HG02943 (cell line): ENCODE measurements at regions not wholly inside any gene's neighbourhood (a gene's known extent, or its start where the extent isn't known, plus 50 kb on each side); places are given as distances from the start of the nearest gene placed in this dataset.
A peak's percentile ranks its signal among the peaks of the same experiment; 100 is the strongest.
"Not testable (repeated sequence)": the region's sequence is repeated elsewhere in the genome, so short reads cannot be mapped to it uniquely, and the experiment has no call there.

Source experiments
- ATAC-seq: cut with Tn5 transposase; IDR thresholded peaks from one replicate; pipeline ENCODE4 v1.9.1; 2021; ENCODE audit warnings: mild to moderate bottlenecking, low read depth, moderate library complexity; ENCODE audit not compliant: unreplicated experiment

DNA sequence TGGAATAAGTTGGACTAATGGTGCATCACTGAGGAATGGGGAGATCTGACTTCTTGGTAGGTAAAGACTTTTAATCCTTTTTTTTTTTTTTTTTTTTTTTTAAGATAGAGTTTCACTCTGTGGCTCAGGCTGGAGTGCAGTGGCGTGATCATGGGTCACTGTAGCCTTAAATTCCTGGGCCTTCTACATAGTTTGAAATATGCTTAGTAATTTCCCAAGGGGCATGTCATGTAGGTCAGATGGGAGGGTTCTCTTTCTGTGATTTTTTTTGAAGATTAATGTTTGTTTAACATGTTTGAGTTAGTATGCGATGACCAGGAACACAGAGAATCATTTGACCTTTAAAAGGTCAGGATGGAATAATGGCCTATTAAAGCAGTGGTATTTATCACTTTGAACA is 129.1 kb downstream of the S1PR1 start:
- no peak for ATAC-seq

DNA sequence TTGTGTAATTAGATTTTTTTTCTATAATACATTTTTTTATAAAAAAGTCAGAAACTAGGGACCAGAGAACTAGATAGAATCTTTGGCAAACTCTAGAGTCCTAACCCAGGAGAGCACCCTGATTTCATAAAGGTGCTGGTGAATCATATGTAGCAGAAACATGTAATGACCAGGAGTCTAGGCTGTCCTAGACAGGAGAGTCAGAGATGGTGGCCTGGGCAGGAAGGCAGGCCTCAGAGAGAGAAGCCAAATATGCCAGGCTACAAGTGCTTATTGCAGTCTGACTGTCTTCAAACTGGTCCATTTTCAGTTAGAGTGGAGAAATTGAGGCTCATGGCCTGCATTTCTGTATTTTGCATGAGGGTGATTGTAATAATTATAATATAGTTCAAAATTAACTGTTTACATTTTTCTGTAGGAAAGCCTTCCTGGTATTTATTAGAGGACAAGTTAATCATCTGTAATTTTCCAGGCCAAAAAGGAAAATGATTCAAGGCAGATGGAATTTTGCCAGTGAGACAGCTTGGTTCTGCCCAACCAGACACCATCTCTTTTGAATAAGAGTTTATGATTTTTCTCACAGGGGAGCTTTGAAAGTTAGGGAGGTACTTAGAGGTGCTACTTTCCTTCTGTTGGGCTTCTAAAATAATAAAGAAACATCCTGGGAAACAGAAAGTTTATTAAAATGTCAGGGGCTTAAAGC is 129.8 kb downstream of the S1PR1 start:
- no peak for ATAC-seq

GRCh38 chr1:101367630-101368029 is 130.8 kb downstream of the S1PR1 start:
- no peak for ATAC-seq

DNA sequence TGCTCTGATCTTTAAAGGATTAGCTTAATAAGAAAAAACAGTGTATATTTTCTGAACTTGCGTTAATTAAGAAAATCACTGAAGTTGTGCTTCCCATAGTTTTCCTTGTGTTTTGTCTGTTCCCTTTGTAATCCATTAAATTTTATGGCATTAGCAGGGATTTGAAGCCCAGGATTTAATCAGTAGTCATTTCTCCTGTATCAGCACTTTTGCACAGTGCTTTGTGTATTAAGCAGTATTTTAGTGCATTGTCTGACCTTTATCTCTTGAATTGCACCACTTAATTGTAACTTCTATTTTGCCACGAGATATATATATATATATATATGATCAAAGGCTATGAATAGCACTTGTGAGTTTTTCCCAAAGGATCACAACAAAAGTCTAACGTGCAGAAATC is 133.7 kb downstream of the S1PR1 start:
- no peak for ATAC-seq

DNA sequence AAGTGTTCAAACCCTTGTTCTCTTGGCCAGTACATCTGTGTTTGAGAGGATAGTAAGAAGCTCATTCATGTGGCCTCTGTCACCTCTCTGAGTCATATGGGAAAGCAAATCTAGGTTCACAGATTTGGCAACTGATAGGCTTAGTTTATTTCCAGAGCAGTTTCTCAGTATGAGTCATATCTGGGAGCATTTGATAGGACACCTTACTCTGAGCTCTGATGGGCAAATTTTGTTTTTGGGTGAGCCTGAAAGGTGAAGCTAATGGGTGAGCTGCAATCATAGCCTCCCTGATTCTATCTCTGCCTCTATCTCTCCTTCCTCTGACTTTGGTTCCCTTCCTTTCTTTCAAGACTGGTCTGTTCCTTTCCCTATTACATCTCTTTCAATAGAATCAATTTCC is 134.4 kb downstream of the S1PR1 start:
- ATAC-seq = peak; percentile 87

- ATAC-seq = no peak
These were observed 136.8 kb downstream of the S1PR1 start for GRCh38 chr1:101373570-101373969.

DNA sequence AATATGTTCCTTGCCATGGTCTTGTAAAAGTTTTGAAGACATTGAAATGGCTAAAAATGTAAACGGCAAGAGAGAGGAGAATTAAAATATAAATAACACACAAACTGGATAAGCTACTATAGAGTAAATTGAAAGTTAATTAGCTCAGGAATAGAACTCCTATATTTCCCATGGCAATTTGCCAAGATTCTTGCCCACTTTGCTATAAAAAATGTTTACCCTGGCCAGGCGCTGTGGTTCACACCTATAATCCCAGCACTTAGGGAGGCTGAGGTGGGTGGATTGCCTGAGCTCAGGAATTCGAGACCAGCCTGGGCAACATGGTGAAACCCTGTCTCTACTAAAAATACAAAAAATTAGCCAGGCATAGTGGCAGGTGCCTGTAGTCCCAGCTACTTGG is 138.6 kb downstream of the S1PR1 start:
- not testable (repeated sequence) for ATAC-seq

GRCh38 chr1:101376121-101377083 is 139.6 kb downstream of the S1PR1 start:
- ATAC-seq = no peak

- ATAC-seq = no peak
These were observed 140.4 kb downstream of the S1PR1 start for GRCh38 chr1:101377084-101377835.

DNA sequence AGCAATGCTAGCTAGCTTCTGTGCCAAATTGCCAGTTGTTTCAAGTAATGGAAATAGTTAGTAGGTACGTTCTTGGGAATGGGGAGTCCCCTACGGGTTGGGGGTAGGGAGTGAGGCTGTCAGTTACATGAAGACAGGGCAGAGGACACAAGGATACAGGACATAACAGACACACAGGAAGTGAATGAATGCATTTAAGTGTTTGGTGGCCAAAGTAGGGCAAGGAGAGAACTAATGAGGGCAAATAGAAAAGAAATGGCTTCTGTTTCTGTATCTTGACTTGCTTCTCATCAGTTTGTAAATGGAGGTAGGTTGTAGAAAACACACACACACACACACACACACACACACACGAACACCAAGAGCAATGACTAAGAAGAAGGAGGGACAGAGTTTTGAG is 142.2 kb downstream of the S1PR1 start:
- ATAC-seq = no peak

DNA sequence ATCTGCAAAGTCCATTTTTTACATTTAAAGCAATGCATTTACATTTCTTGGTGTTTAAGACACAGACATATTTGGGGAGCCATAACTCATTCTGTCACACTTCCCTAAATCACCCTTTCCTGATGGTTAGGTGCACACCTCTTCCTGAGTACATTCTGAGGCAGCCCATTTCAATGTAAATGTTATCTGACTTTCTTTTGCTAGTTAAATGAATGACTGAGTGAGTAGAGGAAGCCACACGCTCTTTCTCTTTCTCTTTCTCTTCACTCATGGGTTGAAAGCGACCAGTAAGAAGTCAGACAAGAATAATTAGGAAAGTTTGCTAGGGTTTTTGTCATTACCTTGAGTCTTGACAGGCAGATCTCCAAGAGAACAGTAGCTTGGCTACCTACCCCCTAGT is 143.1 kb downstream of the S1PR1 start:
- peak; percentile 88 for ATAC-seq

GRCh38 chr1:101382135-101382534 is 145.3 kb downstream of the S1PR1 start:
- no peak for ATAC-seq

DNA sequence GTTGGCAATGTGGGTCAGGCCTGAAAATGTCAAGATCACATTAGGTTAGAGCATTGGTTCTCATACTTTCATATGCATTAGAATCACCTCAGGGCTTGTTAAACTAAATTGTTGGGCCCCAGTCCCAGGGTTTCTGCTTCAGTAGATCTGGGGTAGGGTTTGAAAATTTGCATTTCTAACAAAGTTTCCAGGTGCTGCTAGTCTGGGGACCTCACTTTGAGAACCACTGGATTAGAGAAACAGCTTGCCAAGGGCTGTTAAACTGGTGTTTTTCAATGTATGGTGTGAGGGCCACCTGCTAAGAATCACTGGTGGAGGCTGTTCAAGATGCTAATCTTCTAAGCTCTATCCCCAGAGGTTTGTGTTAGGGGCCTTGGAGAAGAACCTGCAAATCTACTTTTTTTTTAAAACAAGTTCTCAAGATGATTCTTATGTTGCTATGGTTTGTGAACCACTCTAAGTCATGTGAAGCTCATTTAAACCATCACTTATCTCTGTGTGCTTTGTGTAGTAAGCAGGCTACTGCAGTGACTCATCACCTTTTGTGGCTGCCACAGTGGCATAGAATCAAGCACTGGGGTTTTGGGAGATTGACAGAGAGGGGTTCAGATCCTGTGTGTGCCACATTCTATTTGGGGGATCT is 152.2 kb downstream of the S1PR1 start:
- ATAC-seq = peak; percentile 88

DNA sequence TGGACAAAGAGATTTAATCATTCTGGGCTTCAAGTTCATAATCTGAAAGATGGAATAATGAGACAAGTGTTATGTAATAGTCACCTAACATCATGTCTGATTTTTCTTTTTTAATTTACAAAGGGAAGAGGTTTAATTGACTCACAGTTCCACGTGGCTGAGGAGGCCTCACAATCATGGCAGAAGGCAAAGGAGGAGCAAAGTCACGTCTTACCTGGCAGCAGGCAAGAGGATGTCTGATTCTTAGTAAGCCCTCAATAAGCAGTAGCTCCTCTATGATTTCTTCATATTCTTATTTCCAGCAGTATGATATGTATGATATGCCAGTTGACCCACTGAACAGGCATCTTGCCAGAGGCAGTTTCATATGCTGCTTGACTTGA is 152.7 kb downstream of the S1PR1 start:
- no peak for ATAC-seq

- no peak for ATAC-seq
These were observed 155.7 kb downstream of the S1PR1 start for GRCh38 chr1:101392552-101392951.

- ATAC-seq = no peak
These were observed 157.2 kb downstream of the S1PR1 start for GRCh38 chr1:101394041-101394440.

DNA sequence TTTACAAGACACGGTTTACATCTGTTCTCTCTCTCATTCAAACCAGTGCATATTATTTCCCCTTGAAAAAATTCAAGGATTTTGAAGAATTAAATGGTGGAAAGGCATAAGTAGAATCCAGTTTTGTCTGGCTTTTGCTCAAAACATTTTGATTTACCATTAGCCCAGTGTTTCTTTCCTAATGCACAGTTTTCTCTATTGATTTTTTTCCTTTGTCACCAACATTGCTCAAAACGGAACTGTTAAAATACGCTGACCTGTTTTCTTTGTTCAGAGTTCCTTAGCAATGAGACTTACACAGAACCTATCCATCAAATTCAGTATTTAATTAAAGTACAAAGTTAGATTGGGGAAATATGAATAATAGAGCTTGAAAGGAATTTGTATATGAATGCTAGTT is 162.4 kb downstream of the S1PR1 start:
- ATAC-seq = no peak

- ATAC-seq = no peak
These were observed 169.5 kb downstream of the S1PR1 start for GRCh38 chr1:101406271-101406670.

DNA sequence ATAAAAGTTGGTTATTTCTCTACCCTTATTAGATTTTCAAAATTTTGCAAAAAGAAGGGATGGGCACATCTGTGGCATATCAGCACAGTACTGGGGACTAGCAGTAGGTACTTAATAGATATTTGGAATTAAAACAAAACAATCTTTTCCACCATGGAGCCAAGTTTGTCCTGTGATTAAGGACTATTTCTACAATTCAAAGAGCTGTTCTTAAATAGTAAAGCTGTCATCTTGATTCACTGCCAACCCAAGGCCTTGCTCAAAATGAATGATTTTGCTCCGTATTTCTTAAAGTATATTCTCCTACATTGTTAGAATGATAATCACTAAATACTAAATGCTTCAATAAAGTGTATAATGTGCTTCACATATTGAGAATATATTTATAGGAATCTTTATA is 169.9 kb downstream of the S1PR1 start:
- ATAC-seq = no peak

DNA sequence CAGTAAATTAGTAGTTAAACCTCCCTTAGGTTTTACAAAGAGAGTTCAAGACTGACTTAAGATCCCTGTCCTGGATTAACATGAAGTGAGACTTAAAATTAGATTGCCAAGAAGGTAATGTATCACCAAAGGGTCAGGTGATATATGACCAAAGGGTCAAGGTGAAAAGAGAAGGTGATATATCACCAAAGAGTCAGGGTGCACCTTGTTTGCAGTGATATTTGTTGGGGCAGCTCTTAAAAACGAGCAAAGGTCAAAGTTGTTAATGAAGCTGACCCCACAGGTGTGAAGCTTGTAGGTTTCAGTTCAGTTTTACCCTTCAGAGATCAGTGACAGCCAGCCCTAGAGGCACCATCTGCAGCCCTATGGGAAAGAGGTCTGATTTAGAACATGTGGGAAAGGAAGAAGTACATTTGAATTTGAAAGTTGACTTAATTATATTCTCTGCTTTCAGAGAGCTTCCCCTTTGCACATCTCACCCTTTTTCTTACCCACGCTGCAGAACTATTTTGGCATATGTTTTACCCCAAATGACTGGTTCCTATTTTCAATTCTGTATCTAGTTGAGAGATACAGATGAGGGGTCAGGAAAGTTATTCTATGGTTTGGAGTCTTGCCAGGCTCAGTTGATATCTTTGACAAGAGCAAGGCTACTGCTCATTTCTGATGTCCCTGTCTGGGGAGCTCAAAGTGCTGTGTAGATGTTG is 170.8 kb downstream of the S1PR1 start:
- ATAC-seq = peak; percentile 77
